Neutrophil (primary cell): ENCODE measurements at regions not wholly inside any gene's neighbourhood (a gene's known extent, or its start where the extent isn't known, plus 50 kb on each side); places are given as distances from the start of the nearest gene placed in this dataset.

Experiments
- H3K27ac ChIP-seq: fragments of 200-600 bp; sonication (generic); 2 replicates; pipeline ENCODE4 v1.5.1; 2016; ENCODE audit warnings: mild to moderate bottlenecking, moderate library complexity
- H3K27me3 ChIP-seq: fragments of 200-600 bp; sonication (generic); 2 replicates; pipeline ENCODE4 v1.6.0; 2016; ENCODE audit warnings: mild to moderate bottlenecking
- H3K36me3 ChIP-seq: fragments of 200-600 bp; sonication (generic); 2 replicates; pipeline ENCODE4 v1.5.1; 2017
- H3K4me1 ChIP-seq, 2 experiments: fragments of 200-600 bp in 1 of 2; sonication (generic) in 1 of 2; 1 replicate in 1 of 2; 2 replicates in 1 of 2; pipeline versions ENCODE4 v1.5.1 to v1.6.1; 2013 to 2016; ENCODE audit warnings: low read depth in 1 of 2, low read length in 1 of 2, mild to moderate bottlenecking in 1 of 2, moderate library complexity in 1 of 2; ENCODE audit not compliant: control insufficient read depth in 1 of 2, insufficient read depth in 1 of 2
- H3K4me3 ChIP-seq, 2 experiments: fragments of 200-600 bp in 1 of 2; sonication (generic) in 1 of 2; 1 replicate in 1 of 2; 2 replicates in 1 of 2; pipeline ENCODE4 v1.5.1; 2013 to 2016; ENCODE audit warnings: low read depth in 1 of 2, low read length in 1 of 2, mild to moderate bottlenecking in 1 of 2, moderate library complexity in 1 of 2
- H3K9me3 ChIP-seq: fragments of 200-600 bp; sonication (generic); 2 replicates; pipeline ENCODE4 v1.5.1; 2016
- CTCF ChIP-seq: fragments of 200-600 bp; sonication (generic); IDR thresholded peaks from 2 replicates; pipeline ENCODE4 v1.5.1; 2016; ENCODE audit warnings: antibody characterized with exemption

- peaks cover 99% of the 10 kb centered on the region for H3K27me3 ChIP-seq
- H3K9me3 ChIP-seq, result no peaks in the 10 kb centered on the region
- no peaks in the 10 kb centered on the region for H3K4me1 ChIP-seq
- H3K27ac ChIP-seq, result no peak overlapping the region
- no peak for TF ChIP-seq CTCF
- H3K36me3 ChIP-seq, result no peaks in the 10 kb centered on the region
- H3K4me3 ChIP-seq, result no peak overlapping the region
These were observed 110.2 kb upstream of the ZNF184 start for GRCh38 chr6:27582928-27583725.

- H3K27me3 ChIP-seq, result peaks cover 68% of the 10 kb centered on the region
- H3K27ac ChIP-seq, result no peak overlapping the region
- no peak for TF ChIP-seq CTCF
- no peak overlapping the region for H3K4me3 ChIP-seq
- no peaks in the 10 kb centered on the region for H3K4me1 ChIP-seq
- no peaks in the 10 kb centered on the region for H3K36me3 ChIP-seq
- no peaks in the 10 kb centered on the region for H3K9me3 ChIP-seq
These were observed 107.1 kb upstream of the ZNF184 start for GRCh38 chr6:27579973-27580372.

- Histone ChIP-seq H3K4me1 (no peaks in the 10 kb centered on the region), H3K27me3 (peaks cover 51% of the 10 kb centered on the region), H3K36me3 (no peaks in the 10 kb centered on the region), H3K4me3 (no peak overlapping the region), H3K27ac (no peak overlapping the region), H3K9me3 (no peaks in the 10 kb centered on the region)
- no peak for TF ChIP-seq CTCF
These were observed 105.0 kb upstream of the ZNF184 start for GRCh38 chr6:27577922-27578321.

GRCh38 chr6:27575594-27576361, 102.9 kb upstream of the ZNF184 start:
- TF ChIP-seq CTCF, result no peak
- no peaks in the 10 kb centered on the region for H3K36me3 ChIP-seq
- no peak overlapping the region for H3K4me3 ChIP-seq
- no peaks in the 10 kb centered on the region for H3K9me3 ChIP-seq
- H3K27ac ChIP-seq, result no peak overlapping the region
- H3K27me3 ChIP-seq, result peaks cover 36% of the 10 kb centered on the region
- H3K4me1 ChIP-seq, result no peaks in the 10 kb centered on the region

- Histone ChIP-seq H3K4me3 (no peak overlapping the region), H3K36me3 (no peaks in the 10 kb centered on the region), H3K4me1 (no peaks in the 10 kb centered on the region), H3K27me3 (peaks cover 76% of the 10 kb centered on the region), H3K27ac (no peak overlapping the region), H3K9me3 (peaks cover 4% of the 10 kb centered on the region)
- TF ChIP-seq CTCF, result no peak
These were observed 95.5 kb upstream of the ZNF184 start for GRCh38 chr6:27568226-27568897.
